Stimulated activated CD8-positive, alpha-beta memory T cell treated with anti-CD3 and anti-CD28 coated beads, Interleukin-15, amount 100 ng/mL, for 48 hours (primary cell): ENCODE measurements at regions not wholly inside any gene's neighbourhood (a gene's known extent, or its start where the extent isn't known, plus 50 kb on each side); places are given as distances from the start of the nearest gene placed in this dataset.

Source experiments
- DNase-seq, 2 donors: peaks; one replicate each; pipeline ENCODE4 v3.0.0-alpha.2; 2020; ENCODE audit warnings: low read depth in 2 of 2

DNA sequence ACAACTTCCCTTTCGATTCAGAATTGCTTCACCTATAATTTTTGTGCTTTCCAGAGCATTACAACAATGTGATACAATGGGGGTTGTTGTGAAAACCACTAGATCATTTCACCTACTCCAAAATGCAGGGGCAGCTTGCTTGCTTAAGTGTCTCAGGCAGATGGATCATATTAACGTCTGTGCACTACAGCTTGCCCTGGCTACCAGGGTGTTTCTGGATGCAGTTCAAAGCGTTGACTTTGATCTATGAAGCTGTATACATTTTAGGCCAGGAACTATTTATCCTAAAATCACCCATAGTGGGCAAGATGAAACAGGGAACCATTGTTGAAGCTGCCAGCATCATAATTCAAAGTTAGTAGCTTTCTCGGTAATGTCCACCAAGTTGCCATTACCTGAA is 339.5 kb upstream of the HSF2 start:
- no peak for DNase-seq

DNA sequence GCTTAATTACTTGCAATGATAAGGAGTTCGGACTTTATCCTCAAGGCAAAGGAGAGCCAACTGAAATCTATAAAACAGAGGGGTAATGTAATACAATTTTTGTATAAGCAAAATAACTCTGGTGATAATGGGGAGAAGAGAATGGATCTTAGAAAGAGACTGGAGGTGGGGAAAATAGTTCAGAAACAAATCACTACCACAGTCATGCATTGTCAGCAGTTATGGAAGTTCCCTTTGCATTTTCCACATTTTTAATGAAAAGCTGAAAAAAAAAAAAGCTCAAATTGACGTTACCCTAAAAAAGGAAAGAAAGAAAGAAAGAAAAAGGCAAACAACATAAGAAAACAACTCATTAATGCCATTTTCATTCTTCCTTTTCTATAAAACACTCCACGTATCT is 337.6 kb upstream of the HSF2 start:
- no peak for DNase-seq

DNA sequence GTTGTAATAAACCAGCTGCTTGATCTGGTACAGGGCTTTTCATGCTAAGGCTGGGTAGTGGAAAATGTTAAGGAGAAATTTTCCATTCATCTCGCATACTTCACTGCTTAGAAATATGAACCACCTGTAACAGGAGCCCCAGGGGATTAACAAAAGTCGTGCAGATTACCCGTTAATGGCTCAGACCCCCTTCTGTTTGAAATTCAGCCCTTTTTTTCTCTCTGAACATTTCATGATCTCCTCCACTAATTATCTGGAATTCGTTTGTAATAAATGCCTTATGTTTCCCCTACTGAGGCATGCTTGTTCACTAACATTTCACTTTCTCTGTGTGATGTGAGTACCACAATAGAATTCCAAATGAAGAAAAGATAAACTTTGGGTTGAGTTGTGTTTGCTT is 336.4 kb upstream of the HSF2 start:
- DNase-seq, result no peak

DNA sequence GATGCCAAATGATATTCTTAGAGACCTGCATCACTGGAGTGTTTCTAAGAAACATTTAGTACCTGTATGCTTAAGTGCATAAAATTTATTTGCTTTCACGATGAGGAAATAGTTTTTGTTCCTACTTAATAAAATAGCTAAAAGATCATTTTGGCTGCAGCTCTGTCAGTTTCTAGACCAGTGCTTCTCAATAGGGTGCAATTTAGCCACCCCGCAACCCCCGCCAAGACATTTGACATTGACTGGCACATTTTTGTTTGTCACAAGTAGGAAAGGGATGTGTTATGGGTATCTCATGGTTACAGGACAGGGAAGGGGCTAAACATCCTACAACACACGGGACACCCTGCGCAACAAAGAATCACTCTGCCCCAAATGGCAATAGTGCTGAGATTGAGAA is 335.7 kb upstream of the HSF2 start:
- no peak for DNase-seq

DNA sequence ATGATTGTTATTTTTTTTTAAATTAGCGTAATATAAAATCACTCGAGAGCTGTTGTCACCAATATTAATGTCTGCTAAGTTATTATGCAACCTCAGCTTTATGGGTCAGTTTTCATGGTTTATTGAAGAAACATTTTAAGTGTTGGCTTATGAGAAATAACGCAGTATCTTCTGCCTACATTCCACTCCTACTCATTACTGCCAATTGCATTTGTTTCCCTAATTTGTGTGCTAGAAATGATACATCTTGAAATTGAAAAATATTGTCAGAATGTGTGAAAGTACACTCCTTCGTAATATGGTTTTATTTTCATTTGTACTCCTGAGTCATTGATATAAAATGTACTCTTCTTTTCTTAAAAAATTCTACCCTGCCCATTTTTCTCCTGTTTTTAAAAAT is 333.3 kb upstream of the HSF2 start:
- DNase-seq, result no peak

DNA sequence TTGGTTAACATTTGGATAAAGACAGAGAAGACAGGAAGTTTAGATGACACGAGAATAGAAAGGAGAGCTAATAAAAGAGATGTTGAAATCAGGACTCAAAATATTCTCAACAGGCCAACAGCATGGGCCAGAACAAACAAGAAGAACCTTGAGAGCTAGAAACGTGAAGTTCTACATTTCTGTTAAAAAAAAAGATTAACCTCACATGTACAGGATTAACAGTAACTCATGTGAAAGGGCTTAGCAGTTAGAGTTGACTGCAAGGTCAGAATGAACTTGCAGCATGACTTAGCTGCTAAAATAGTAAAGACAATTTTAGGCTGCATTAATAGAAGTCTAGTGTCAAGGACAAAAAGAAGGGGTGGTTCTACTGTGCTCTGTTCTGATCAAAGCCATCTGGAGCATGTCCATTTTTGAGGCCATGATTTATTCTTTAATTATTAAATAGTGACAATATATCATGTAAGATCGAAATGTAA is 331.1 kb upstream of the HSF2 start:
- no peak for DNase-seq

DNA sequence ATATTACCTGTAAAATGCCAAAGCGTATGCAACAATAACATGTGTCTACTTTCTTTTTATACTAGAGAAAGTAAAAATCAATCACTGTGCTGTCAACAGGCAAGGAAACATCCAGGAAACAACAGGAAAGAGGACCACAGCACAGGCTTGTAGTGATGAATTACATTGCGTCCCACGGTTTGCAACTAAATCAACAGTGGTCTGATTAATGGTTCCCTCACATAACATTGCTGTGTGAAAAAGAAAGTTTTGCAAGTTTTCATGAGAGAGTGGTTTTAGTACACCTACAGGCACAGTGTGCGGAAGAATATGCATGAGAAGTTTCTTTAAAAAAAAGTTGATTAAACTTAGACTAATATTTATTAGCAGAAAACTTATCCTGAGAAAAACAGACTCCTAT is 329.5 kb upstream of the HSF2 start:
- no peak for DNase-seq

DNA sequence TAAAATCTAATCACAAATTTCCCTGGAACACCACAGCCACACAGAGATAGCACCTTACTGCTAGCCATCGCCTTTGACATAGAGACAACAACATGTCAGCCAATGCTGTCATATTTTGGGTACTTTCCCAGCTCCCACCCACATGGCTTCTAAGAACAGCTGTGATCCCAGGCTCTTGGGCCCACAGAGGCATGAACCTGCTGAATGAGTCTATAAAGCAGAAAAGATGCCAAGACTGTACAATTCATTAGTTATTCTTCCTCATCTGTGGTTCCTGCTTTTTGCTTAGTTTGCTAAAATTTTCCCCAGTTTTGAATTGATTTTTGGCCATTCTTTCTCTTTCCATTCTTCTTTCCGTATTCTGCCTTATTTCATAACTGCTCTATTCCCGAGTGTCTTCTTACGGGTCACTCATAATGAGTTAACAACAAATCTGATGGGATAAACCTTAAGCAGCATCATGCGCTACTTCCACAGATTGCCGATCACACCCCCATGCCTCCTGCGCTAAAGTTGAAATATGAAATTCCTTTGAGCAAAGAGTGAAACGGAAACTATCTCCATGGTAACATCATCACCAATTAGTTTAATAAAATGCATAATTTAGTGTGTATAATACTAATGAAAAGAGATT is 327.3 kb upstream of the HSF2 start:
- DNase-seq, result no peak

DNA sequence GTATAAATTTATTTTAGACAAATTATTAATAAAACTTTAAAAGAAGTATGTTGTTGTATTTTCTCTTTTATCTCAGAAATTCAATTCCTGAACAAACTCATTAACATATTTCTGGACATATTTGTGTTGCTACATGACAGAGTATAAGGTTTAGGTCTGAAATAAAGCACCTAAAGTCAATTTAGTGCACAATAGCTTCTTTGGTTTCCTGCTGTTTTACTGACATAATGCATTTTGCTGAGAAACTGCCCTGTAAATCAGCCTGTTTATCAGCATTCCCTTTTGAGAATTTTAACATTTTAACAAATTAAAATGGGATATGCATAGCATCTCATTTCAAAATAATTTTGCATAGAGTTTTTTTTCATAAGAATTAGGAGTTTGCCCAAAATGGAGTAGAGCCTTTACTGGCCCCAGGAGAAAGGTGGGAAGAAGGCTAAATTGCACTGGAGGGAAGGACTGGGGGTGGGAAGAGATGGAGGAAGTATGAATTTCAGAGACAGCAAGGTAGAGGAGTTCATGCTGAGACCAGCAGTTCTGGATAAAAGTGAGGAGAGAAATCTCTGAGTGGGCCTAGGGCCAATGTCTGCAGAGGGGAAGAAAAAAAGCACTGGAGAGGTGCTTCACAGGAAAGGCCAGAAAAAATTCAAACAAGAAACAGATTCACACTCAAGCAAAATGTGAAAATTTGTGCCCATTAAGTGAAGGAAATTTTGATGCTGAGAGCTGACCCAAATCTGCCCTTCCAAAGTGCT is 324.2 kb upstream of the HSF2 start:
- DNase-seq, result no peak

DNA sequence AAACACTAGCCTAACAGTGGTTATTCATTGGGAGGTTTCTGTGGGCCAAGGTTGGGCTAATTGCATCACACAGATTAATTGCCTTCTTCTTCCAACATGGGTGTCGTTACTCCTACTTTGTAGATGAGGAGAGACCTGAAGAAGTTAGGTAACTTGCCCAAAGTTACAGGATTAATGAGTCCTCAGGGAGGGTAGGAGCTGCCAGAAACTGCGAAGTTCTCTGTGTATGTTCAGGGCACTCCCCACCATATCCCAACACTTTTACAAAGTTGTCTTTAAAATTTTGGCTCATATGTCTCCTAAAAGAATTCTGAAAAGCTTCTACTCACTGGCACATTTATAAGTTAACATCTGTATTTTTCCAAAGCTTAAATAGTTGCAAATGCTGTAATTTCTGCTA is 323.5 kb upstream of the HSF2 start:
- no peak for DNase-seq

DNA sequence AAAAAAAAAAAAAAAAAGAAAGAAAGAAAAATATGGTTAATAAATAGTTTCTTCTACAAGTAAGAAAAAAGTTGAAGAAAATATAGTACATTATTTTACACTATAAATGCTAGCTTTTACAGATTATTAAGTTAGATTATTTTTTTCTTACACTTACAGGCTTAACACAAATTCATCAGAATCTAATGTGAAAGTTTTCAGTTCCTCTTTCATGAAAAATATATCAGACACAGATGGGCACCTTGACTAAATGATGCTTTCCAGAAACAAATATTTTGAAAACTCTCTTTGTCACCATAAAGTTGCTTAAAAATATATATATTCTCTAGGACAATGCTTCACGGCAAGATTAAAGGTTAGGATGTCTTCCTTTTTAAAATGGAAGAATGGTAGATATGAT is 321.8 kb upstream of the HSF2 start:
- DNase-seq, result no peak

DNA sequence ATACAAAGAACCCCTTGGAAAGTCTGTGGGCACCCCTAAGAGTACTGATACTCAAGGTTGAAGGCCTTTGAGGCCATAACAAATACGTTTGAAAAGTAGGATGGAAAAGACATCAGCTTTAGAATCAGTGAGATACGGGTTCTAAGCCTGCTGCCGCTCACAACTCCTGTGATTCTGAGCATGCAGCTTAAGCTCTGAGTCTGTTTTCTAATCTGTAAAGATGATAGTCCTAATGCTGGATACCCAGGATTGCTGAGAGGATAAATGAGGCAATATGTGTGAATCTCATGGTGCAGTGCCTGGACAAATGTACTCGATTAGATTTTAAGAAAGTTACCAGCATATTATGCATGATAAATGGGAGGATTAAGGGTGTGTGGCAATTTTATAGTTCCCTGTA is 321.0 kb upstream of the HSF2 start:
- DNase-seq, result no peak

DNA sequence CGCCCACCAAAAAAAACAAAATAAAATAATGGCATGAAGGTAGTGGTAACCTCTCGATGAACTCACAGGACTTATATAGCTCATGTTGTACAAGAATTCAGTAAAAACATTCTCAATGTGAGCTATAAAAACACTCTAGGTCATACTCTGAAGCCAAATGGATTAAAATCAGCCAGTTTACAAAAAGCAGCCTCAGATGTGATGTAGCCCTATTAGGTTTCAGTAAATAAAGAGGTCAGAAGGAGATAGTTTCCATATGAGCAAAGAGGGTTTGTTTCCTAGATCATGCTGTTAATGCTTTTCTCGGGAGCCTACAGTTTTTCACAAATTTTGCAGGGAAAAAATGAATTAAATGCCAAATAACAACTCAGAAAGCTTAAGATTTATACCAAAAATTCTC is 319.5 kb upstream of the HSF2 start:
- DNase-seq, result no peak

DNA sequence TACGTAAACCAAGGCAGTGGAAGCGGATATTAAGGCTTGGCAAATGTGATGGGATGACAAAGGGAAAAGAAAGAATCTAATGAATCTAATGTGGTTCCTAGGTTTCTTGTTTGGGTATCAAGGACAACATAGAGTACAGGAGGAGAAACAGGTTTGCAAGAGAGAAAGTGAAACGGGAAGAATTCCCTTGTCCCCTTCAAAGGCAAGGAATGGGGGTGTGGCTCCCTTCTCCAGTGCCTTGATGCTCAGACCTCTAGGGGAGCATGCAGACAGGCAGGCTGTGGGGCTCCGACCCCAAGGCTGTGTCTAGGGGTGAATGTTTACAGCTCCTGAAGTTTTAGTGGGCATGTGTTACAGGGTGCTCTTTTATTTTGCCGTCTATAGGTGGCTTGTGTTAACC is 317.5 kb upstream of the HSF2 start:
- no peak for DNase-seq

DNA sequence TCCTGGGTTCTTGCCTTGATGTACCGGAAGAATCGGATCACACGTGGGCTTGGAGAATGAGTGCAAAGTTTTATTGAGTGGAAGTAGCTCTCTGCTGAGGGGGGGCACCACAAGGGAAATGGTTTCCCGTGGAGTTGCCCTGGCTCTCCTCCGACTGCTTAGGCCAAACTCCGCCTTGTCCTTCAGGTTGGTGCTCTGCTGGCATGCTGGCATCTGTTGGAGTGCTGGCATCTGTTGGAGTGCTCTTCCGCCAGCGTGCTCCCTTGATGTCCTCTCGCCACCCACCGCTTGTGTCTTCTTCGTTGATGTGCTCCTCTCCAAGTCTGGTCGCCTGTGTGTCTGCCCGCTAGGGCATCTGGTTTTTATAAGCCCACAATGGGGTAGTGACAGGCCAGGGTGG is 317.1 kb upstream of the HSF2 start:
- no peak for DNase-seq

DNA sequence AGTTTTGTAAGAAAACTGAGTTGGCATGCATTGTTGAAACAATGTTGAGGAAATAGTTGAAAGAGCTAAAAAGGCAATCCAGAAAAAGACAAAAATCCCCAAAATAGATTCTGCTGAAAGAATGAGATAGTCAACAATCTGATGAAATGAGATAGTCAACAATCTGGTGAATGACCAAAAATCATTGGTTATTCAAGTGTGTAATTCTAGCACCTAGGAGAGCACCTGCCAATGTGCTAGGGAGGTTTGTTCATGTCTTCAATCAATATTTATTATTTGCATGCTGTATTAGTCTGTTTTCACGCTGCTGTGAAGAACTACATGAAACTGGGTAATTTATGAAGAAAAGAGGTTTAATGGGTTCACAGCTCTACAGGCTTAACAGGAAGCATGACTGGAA is 307.1 kb upstream of the HSF2 start:
- no peak for DNase-seq

DNA sequence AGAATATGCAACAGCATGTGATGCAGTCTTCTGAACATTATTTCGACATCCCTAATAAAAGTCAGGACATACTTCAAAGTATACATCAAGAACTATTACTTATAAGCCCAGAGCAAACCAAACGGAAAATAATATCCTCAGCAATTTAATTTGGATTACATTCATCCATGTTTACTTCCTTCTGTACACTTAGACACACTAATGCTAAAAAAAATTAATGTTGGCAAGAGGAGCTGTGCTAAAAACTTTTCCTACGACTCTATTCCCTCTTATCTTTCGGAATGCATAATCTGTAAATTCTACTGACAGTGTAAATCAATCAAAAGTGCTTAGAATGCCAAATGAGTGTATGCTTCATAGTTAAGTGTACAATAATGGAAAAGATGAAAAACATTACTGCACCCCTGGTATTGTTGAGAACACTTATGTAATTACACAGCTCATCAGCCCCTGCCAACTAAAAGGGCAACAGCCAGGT is 301.2 kb upstream of the HSF2 start:
- DNase-seq, result no peak

DNA sequence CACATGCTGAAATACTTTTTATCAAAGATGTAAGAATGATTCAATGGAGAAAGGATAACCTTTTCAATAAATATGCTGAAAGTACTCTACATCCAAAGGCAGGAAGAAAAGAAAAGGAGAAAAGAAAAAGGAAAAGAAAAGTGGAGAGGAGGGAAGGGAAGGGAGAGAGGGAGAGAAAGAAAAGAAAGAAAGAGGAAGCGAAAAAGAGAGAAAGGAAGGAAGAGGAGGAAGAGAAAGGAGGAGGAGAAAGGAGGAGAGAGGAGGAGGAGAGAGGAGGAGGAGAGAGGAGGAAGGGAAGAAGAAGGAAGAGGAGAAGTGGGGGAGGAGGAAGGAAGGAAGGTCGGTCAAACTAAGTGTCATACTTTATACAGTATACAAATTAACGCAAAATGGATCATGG is 297.4 kb upstream of the HSF2 start:
- no peak for DNase-seq

DNA sequence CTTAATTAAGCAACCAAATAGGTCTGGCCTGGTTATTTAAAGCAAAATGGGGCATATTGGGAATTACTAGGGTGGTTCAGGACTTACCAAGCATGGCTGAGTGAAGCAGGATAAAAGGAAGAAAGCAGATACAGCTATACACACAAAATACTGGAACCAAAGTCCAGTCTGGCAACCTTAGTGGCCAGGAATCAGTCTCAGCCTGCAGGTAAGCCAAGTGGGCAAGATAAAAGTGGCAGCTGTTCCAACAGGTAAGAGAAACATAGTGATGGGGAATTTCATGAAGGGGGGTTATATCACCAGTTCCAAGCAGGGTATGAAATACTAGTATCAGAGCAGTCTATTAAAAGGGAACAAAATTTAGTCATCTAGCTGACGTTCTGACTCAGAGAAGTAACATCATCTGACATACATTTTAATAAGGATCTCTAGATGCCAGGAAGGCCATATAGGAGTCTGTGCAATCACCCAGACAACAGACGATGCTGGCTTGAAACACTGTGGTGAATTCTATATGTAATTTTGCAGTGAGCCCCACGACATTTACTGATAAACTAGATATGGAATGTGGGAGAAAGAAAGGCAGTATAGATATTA is 292.1 kb upstream of the HSF2 start:
- no peak for DNase-seq

DNA sequence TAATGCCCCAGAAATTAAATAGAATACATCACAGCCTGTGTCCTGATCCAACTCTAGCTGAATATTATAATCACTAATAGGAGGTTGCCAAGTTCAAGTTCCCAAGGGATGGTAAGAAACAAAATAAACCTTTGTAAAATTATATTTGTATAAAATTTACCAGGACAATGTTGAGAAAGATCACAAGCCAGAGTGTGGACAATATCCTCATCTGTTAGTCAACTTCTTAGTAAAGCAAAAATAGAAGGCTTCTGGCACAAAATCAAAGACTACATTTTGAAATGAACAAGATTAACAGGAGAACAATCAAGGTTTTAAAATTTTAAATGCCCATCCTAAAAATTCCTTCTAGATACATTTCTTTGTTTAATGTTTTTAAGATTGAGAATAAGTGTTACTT is 290.4 kb upstream of the HSF2 start:
- no peak for DNase-seq

DNA sequence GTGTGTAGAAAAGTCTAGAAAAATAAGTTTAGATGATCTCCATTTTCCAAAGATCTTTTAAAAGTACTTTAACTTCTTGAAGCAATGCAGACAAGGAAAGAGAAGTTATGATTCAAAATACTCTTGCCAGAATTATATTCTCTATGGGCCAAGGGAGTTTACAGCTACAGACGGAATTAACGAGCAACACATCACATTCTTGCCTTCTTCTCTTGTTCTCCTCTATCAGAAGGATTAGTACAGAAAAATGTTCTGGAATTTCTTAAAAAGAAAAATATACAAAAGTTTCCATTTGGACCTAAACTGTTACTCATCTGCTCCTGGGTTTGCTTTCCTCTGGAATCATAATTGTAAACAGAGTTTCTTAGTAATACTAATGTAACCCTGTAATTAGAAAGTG is 284.7 kb upstream of the HSF2 start:
- DNase-seq, result no peak

DNA sequence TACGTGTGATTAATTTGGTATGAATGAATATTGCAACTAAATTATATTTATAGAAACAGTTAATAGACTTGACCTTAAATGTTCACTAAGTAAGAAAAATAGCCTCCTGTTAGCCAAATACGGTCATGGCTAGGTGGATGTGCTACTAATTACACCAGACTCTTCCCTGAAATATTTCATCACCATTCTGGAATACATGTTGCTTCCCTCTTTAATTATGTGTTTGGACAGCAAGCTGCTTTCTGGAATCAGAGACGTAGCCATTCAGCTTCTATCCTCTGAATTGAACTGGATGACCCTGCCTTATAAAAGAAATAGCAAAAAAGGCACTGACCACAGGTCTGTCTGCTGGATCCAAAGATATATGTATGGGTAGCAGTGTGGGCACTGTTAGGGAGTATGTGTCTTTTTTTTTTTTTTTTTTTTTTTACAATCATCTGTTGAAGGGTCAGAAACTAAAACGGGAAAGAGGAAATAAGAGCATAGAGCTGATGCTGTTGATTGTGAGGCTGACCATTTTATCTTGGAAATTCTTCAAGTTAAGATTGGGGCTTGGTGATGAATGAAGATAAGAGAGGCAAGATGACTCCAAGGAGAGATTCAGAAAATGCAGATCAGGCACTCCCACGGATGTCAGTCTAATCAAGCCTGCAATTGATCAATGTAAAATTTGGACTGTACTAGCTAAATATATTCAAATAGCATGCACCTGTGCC is 283.2 kb upstream of the HSF2 start:
- DNase-seq, result no peak
